CD14-positive monocyte (primary cell): ENCODE measurements at regions not wholly inside any gene's neighbourhood (a gene's known extent, or its start where the extent isn't known, plus 50 kb on each side); places are given as distances from the start of the nearest gene placed in this dataset.

Experiments
- DNase-seq, 3 donors: peaks; one replicate each; pipeline ENCODE4 v3.0.0-alpha.2; 2011 to 2022
- H2AFZ ChIP-seq: 2 replicates; pipeline ENCODE4 v1.6.0; 2012; ENCODE audit warnings: mild to moderate bottlenecking, low read depth, low read length, inconsistent platforms; ENCODE audit not compliant: insufficient read depth, poor library complexity, severe bottlenecking
- H3K27ac ChIP-seq, 2 donors: 1 replicate in 1 of 2; 2 replicates in 1 of 2; pipeline ENCODE4 v1.5.1; 2012 to 2013; ENCODE audit warnings: low read length in 2 of 2, control low read depth in 1 of 2, inconsistent platforms in 1 of 2, low read depth in 1 of 2, mild to moderate bottlenecking in 1 of 2
- H3K27me3 ChIP-seq, 2 donors: one replicate each; pipeline versions ENCODE4 v1.6.0 to v1.6.1; 2011 to 2013; ENCODE audit warnings: low read length in 2 of 2; ENCODE audit not compliant: control insufficient read depth in 2 of 2, insufficient read depth in 2 of 2
- H3K36me3 ChIP-seq, 2 donors: replicated peaks in 1 of 2; 1 replicate in 1 of 2; 2 replicates in 1 of 2; pipeline versions ENCODE4 v1.5.1 to v1.6.1; 2012 to 2013; ENCODE audit warnings: low read length in 2 of 2, control low read depth in 1 of 2, inconsistent platforms in 1 of 2, mild to moderate bottlenecking in 1 of 2; ENCODE audit not compliant: insufficient read depth in 2 of 2, control insufficient read depth in 1 of 2
- H3K4me1 ChIP-seq, 2 donors: 1 replicate in 1 of 2; 2 replicates in 1 of 2; pipeline versions ENCODE4 v1.5.1 to v1.6.1; 2012 to 2013; ENCODE audit warnings: low read length in 2 of 2, control low read depth in 1 of 2, inconsistent platforms in 1 of 2, mild to moderate bottlenecking in 1 of 2, moderate library complexity in 1 of 2; ENCODE audit not compliant: insufficient read depth in 2 of 2, control insufficient read depth in 1 of 2
- H3K4me2 ChIP-seq: replicated peaks from 2 replicates; pipeline ENCODE3; 2012; ENCODE audit warnings: low read length, moderate library complexity, mild to moderate bottlenecking; ENCODE audit not compliant: poor library complexity, severe bottlenecking; ENCODE audit errors: extremely low read depth
- H3K4me3 ChIP-seq, 3 experiments: fragments of 200-600 bp in 1 of 3; sonication (generic) in 1 of 3; replicated peaks in 1 of 3; 1 replicate in 2 of 3; 2 replicates in 1 of 3; pipeline ENCODE4 v1.5.1; 2011 to 2013; ENCODE audit warnings: low read length in 3 of 3, mild to moderate bottlenecking in 3 of 3, control low read depth in 2 of 3, low read depth in 2 of 3, inconsistent platforms in 1 of 3, moderate library complexity in 1 of 3
- H3K79me2 ChIP-seq: 2 replicates; pipeline ENCODE4 v1.6.0; 2012; ENCODE audit warnings: mild to moderate bottlenecking, control low read depth, inconsistent platforms, low read length, moderate library complexity; ENCODE audit not compliant: insufficient read depth
- H3K9ac ChIP-seq: 2 replicates; pipeline ENCODE4 v1.6.0; 2017; ENCODE audit warnings: low read length, mild to moderate bottlenecking; ENCODE audit not compliant: insufficient read depth, poor library complexity, severe bottlenecking
- H3K9me3 ChIP-seq, 2 donors: replicated peaks in 1 of 2; 1 replicate in 1 of 2; 2 replicates in 1 of 2; pipeline versions ENCODE4 v1.5.1 to v1.6.1; 2012 to 2013; ENCODE audit warnings: low read length in 2 of 2, control low read depth in 1 of 2; ENCODE audit not compliant: control insufficient read depth in 1 of 2, insufficient read depth in 1 of 2
- H4K20me1 ChIP-seq: 2 replicates; pipeline ENCODE4 v1.6.0; 2012; ENCODE audit warnings: mild to moderate bottlenecking, low read length, control low read depth, moderate library complexity; ENCODE audit not compliant: insufficient read depth
- H3K27ac Mint-ChIP-seq, 7 donors: one replicate each; pipeline ENCODE4 v1.8.0; 2020; ENCODE audit warnings: mild to moderate bottlenecking in 7 of 7, mixed read lengths in 7 of 7, moderate library complexity in 6 of 7, inconsistent platforms in 2 of 7
- H3K27me3 Mint-ChIP-seq, 3 donors: one replicate each; pipeline ENCODE4 v1.8.0; 2021 to 2022; ENCODE audit warnings: low read depth in 3 of 3, mild to moderate bottlenecking in 3 of 3, mixed read lengths in 3 of 3, moderate library complexity in 3 of 3, inconsistent platforms in 1 of 3
- H3K36me3 Mint-ChIP-seq, 2 donors: one replicate each; pipeline ENCODE4 v1.8.0; 2020; ENCODE audit warnings: mixed read lengths in 2 of 2, inconsistent platforms in 1 of 2, mild to moderate bottlenecking in 1 of 2
- H3K4me1 Mint-ChIP-seq: one replicate; pipeline ENCODE4 v1.8.0; 2020; ENCODE audit warnings: mild to moderate bottlenecking, mixed read lengths
- H3K4me3 Mint-ChIP-seq, 2 donors: one replicate each; pipeline ENCODE4 v1.8.0; 2020; ENCODE audit warnings: mild to moderate bottlenecking in 2 of 2, mixed read lengths in 2 of 2, moderate library complexity in 1 of 2
- H3K9me3 Mint-ChIP-seq, 7 donors: one replicate each; pipeline ENCODE4 v1.8.0; 2020 to 2022; ENCODE audit warnings: mixed read lengths in 7 of 7, mild to moderate bottlenecking in 6 of 7, moderate library complexity in 6 of 7, inconsistent platforms in 2 of 7
- CTCF ChIP-seq: fragments of 200-600 bp; IDR thresholded peaks from one replicate; pipeline ENCODE4 v1.8.0; 2022; ENCODE audit warnings: antibody characterized with exemption, mild to moderate bottlenecking
- WGBS: methylation state at CpG from one replicate; pipeline ENCODE4 v1.1.5; 2013; ENCODE audit warnings: missing lambda C conversion rate; ENCODE audit not compliant: insufficient coverage; 5-methylcytosine and 5-hydroxymethylcytosine counted together
- intact Hi-C, 2 donors: fragments of 100-400 bp; cut with micrococcal nuclease; formaldehyde crosslinking; loops; one replicate each; pipeline versions ENCODE4 v1.15.0 to v1.15.1; 2023

- Mint-ChIP-seq H3K36me3 (peaks cover 7 to 11% of the 10 kb centered on the region in 2 donors), H3K9me3 (peaks cover 15 to 24% (median 20%) of the 10 kb centered on the region in 7 donors), H3K27ac (no peak overlapping the region), H3K27me3 (peaks cover 2 to 4% (median 2%) of the 10 kb centered on the region in 3 donors), H3K4me3 (no peak overlapping the region), H3K4me1 (peaks cover 48% of the 10 kb centered on the region)
- peaks cover 35 to 50% of the 10 kb centered on the region in 2 donors for H3K4me1 ChIP-seq
- no peaks in the 10 kb centered on the region for H4K20me1 ChIP-seq
- no peaks in the 10 kb centered on the region for H3K79me2 ChIP-seq
- no peak overlapping the region for H2AFZ ChIP-seq
- no peak overlapping the region for H3K27ac ChIP-seq
- no peak overlapping the region for H3K9ac ChIP-seq
- no peak for DNase-seq
- H3K27me3 ChIP-seq: no peaks in the 10 kb centered on the region
- H3K9me3 ChIP-seq: peaks cover 10 to 21% of the 10 kb centered on the region in 2 donors
- no peak overlapping the region for H3K4me2 ChIP-seq
- H3K36me3 ChIP-seq: no peaks in the 10 kb centered on the region
- intact Hi-C loops: loop anchor here (5.0 kb wide), 3 partner anchors 35 to 70 kb away; no protein-coding TSS in a partner anchor
- H3K4me3 ChIP-seq: no peak overlapping the region
- no peak for TF ChIP-seq CTCF
- 89% methylated on average over 4 of the region's 4 CpGs for WGBS
These were observed 123.3 kb upstream of the NXT1 start for GRCh38 chr20:23227274-23227673.

GRCh38 chr20:23226612-23227265 lies 123.9 kb upstream of the NXT1 start:
- Mint-ChIP-seq H3K27me3 (peaks cover 2 to 4% (median 2%) of the 10 kb centered on the region in 3 donors), H3K4me1 (peaks cover 46% of the 10 kb centered on the region), H3K9me3 (peaks cover 15 to 24% (median 20%) of the 10 kb centered on the region in 7 donors), H3K4me3 (no peak overlapping the region), H3K27ac (peak overlapping the region in 3 of 7 donors; percentile 32 to 94 (median 90)), H3K36me3 (peaks cover 10 to 11% of the 10 kb centered on the region in 2 donors)
- WGBS: no CpG with 5 or more reads among the region's 2 CpGs
- no peaks in the 10 kb centered on the region for H3K27me3 ChIP-seq
- peaks cover 35 to 50% of the 10 kb centered on the region in 2 donors for H3K4me1 ChIP-seq
- H3K4me3 ChIP-seq: no peak overlapping the region
- DNase-seq: no peak
- H4K20me1 ChIP-seq: no peaks in the 10 kb centered on the region
- no peak overlapping the region for H3K9ac ChIP-seq
- H3K79me2 ChIP-seq: no peaks in the 10 kb centered on the region
- no peak for TF ChIP-seq CTCF
- peak overlapping the region in 1 of 2 donors; percentile 93 for H3K27ac ChIP-seq
- no peak overlapping the region for H3K4me2 ChIP-seq
- intact Hi-C loops: loop anchor here (5.0 kb wide), 3 partner anchors 34 to 69 kb away; no protein-coding TSS in a partner anchor
- H3K36me3 ChIP-seq: no peaks in the 10 kb centered on the region
- no peak overlapping the region for H2AFZ ChIP-seq
- H3K9me3 ChIP-seq: peaks cover 11 to 18% of the 10 kb centered on the region in 2 donors
